NCI-H146 treated with DMSO at 0.1 percent for 48 hours (cell line): ENCODE measurements at regions not wholly inside any gene's neighbourhood (a gene's known extent, or its start where the extent isn't known, plus 50 kb on each side); places are given as distances from the start of the nearest gene placed in this dataset.
"Not testable (repeated sequence)": the region's sequence is repeated elsewhere in the genome, so short reads cannot be mapped to it uniquely, and the experiment has no call there.

Source experiments
- DNase-seq: peaks from one replicate; lab custom pipeline; 2025; ENCODE audit not compliant: unreplicated experiment; lab: John Stamatoyannopoulos, UW

- no peak for DNase-seq
Measured at GRCh38 chr3:163576314-163576713, 1502.0 kb downstream of the SI start.

DNA sequence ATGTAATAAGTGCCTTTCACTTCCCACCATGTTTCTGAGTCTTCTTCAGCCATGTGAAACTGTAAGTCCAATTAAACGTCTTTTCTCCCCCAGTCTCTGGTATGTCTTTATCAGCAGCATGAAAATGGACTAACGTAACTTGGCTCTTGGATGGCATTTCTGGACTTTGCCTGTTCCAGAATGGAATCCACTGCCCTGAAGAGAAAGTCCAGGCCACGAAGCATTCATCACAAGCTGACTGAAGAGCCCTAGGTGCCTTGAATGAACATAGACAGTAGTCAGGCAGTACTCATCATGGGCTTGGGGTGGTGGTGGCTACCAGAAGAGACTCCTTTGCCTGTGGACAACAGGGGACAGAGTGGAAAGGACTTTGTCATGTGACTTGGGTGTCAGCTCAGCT lies 1505.0 kb downstream of the SI start:
- DNase-seq = no peak

- no peak for DNase-seq
Measured at GRCh38 chr3:163572856-163573255, 1505.4 kb downstream of the SI start.

DNA sequence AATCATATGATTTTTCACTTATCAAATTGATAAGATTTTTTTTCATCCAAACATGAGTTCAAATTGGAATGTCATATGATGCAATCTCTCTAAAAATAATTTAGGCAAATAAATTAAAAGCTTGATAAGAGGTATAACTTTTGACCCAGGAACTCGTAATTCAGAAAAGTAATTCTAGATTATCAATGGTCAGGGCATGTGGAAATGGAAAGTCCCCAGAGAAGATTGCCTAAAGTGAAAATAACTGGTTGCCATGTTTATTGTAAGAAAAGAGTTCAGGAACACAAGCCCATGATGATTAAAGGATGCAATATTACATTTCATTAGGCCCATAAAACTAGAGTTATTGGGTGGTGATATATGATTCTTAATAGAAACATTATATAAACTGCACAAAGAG lies 1514.8 kb downstream of the SI start:
- DNase-seq = no peak

- no peak for DNase-seq
Measured at GRCh38 chr3:163562625-163563024, 1515.7 kb downstream of the SI start.

- no peak for DNase-seq
Measured at GRCh38 chr3:163561151-163561550, 1517.1 kb downstream of the SI start.

- no peak for DNase-seq
Measured at GRCh38 chr3:163560459-163560858, 1517.8 kb downstream of the SI start.

DNA sequence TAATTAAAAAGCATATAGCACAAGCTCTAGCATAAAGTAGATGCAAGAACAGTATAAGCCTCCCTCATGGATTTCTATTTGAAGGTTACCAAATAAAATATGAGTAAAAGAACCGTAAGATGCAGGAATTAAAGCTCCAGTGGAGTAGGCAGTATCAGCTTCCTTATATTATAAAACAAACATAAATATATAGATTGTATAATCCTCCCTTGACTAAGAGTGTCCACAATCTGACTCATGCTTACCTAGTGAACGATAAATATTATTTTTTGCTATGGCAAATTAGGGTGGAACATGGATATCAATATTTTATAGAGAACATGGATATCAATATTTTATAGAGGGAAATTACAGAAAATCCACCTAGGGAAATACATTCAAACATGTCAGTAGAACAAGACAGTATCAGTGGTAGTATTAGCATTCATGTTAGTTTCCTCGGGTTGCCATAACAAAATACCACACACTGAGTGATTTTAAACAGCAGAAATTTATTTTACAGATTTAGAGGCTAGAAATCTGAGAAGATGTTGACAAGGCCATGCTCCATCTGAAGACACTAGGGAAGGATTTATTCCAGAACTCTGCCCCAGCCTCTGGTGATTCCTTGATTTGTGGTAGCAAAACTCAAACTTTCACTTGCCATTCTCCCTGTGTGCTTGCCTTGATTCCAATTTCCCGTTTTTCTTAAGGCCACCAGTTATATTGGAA lies 1521.3 kb downstream of the SI start:
- DNase-seq = no peak

GRCh38 chr3:163555918-163556317 lies 1522.4 kb downstream of the SI start:
- DNase-seq = no peak

- DNase-seq = no peak
Measured at GRCh38 chr3:163552659-163552966, 1525.7 kb downstream of the SI start.

- not testable (repeated sequence) for DNase-seq
Measured at GRCh38 chr3:163551915-163552658, 1526.2 kb downstream of the SI start.

- DNase-seq = no peak
Measured at GRCh38 chr3:163548015-163548414, 1530.3 kb downstream of the SI start.

GRCh38 chr3:163547014-163547685 lies 1531.1 kb downstream of the SI start:
- no peak for DNase-seq

- no peak for DNase-seq
Measured at GRCh38 chr3:163543662-163544061, 1534.6 kb downstream of the SI start.

DNA sequence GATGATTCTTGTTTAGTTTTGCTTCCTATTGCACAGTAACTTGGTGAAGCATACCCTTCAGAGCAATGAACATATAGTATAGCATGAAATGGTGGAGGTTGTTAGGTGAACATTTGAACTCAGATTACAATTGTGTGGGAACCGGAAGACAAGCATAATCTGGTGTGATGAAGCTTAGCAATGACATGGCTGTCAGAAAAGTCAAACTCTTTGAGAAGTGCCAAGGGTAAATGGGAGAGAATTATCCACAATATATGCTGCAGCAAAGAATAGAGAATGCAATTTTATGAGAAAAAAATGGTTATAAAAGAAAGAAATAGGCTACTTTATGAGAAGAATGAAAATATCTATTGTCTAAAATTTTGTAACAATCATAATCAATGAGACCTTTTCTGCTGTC lies 1536.7 kb downstream of the SI start:
- DNase-seq = no peak

- DNase-seq = no peak
Measured at GRCh38 chr3:163538387-163538786, 1539.9 kb downstream of the SI start.

- DNase-seq = no peak
Measured at GRCh38 chr3:163533381-163533780, 1544.9 kb downstream of the SI start.

- DNase-seq = no peak
Measured at GRCh38 chr3:163523375-163523774, 1554.9 kb downstream of the SI start.

GRCh38 chr3:163521261-163521660 lies 1557.0 kb downstream of the SI start:
- DNase-seq = no peak

DNA sequence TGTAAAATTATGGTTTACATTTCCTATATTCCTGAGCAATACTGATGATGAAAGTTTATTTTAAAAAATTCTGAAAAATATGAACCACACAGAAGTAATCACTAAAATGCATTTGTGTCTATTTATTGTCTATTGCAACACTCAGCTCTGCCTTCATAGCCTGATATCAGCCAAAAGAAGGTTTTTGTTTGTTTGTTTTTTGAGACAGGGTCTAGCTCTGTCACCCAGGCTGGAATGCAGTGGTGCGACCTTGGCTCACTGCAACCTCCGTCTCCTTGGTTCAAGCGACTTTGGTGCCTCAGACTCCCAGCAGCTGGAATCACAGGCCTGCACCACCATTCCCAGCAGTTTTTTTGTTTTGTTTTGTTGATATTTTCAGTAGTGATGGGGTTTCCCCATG lies 1560.2 kb downstream of the SI start:
- no peak for DNase-seq

- no peak for DNase-seq
Measured at GRCh38 chr3:163513149-163513657, 1565.1 kb downstream of the SI start.

DNA sequence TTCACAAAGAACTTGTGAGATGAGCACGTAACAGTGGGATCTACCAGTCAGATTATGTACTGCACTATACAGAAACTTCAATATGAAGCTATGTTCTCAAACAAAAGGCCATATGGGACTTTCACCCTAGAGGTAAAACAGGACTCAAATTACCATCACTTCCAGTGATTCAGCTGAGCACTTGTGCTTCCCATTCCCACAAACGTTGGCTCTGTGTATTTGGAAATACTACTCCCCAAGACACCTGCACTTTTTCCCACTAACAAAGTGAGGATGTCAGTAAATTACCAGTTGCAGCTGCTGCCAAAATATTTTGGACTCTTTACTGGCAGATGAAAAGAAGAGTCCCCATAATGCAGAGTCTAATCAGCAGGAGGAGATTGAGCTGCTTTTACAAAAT lies 1570.1 kb downstream of the SI start:
- no peak for DNase-seq
